A549 (cell line): ENCODE measurements at regions not wholly inside any gene's neighbourhood (a gene's known extent, or its start where the extent isn't known, plus 50 kb on each side); places are given as distances from the start of the nearest gene placed in this dataset.
"Not testable (repeated sequence)": the region's sequence is repeated elsewhere in the genome, so short reads cannot be mapped to it uniquely, and the experiment has no call there.

Experiments
- BHLHE40 ChIP-seq: IDR thresholded peaks from 2 replicates; pipeline ENCODE4 v1.6.1; 2012; ENCODE audit warnings: low read depth, low read length, inconsistent platforms
- CEBPB ChIP-seq, 2 experiments: fragments of >200 bp in 1 of 2; sonication (Bioruptor Twin) in 1 of 2; formaldehyde crosslinking in 1 of 2; IDR thresholded peaks; 2 replicates each; pipeline ENCODE4 v1.6.1; 2012 to 2016
- CTCF ChIP-seq: fragments of >200 bp; sonication (Bioruptor Twin); formaldehyde crosslinking; IDR thresholded peaks from 3 replicates; pipeline ENCODE4 v1.5.1; 2016
- ELK1 ChIP-seq: fragments of 150-350 bp; IDR thresholded peaks from 2 replicates; pipeline ENCODE4 v1.6.1; 2014; ENCODE audit warnings: low read depth, mild to moderate bottlenecking, low read length
- HDAC2 ChIP-seq: fragments of 200-600 bp; sonication (generic); IDR thresholded peaks from 2 replicates; pipeline ENCODE4 v1.6.1; 2016
- PBX3 ChIP-seq: IDR thresholded peaks from 2 replicates; pipeline ENCODE4 v1.6.1; 2012
- PHF8 ChIP-seq: fragments of 200-600 bp; sonication (generic); IDR thresholded peaks from 2 replicates; pipeline ENCODE4 v1.6.1; 2016; ENCODE audit warnings: low read depth, mild to moderate bottlenecking, antibody characterized with exemption, moderate library complexity, borderline replicate concordance
- POLR2A ChIP-seq: IDR thresholded peaks from 2 replicates; pipeline ENCODE4 v1.6.1; 2012; ENCODE audit warnings: mild to moderate bottlenecking, low read length
- RARB ChIP-seq: fragments of 250-450 bp; sonication (Bioruptor Pico); IDR thresholded peaks from 2 replicates; pipeline ENCODE4 v1.8.0; 2021; ENCODE audit warnings: mild to moderate bottlenecking, moderate library complexity
- SMC3 ChIP-seq: fragments of >200 bp; sonication (Bioruptor Twin); formaldehyde crosslinking; IDR thresholded peaks from 3 replicates; pipeline ENCODE4 v1.6.1; 2018; ENCODE audit warnings: inconsistent platforms
- TF ChIP-seq, protein P1 (sequence below): IDR thresholded peaks from 2 replicates; pipeline ENCODE4 v1.6.1; 2012
- TF ChIP-seq, protein P2 (sequence below): fragments of 200-600 bp; sonication (generic); IDR thresholded peaks from 2 replicates; pipeline ENCODE4 v1.6.1; 2016; ENCODE audit warnings: antibody characterized with exemption, mild to moderate bottlenecking, moderate library complexity

GRCh38 chr16:51977506-51977905 is 569.4 kb downstream of the TOX3 start:
- TF ChIP-seq, protein P1, sequence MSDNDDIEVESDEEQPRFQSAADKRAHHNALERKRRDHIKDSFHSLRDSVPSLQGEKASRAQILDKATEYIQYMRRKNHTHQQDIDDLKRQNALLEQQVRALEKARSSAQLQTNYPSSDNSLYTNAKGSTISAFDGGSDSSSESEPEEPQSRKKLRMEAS = not testable (repeated sequence)
- TF ChIP-seq CEBPB (IDR thresholded peaks at IDR 0.05); BHLHE40; CTCF; PBX3; RARB (CRISPR knock-in tag); HDAC2; SMC3; POLR2A; PHF8; ELK1: not testable (repeated sequence)
- TF ChIP-seq, protein P2, sequence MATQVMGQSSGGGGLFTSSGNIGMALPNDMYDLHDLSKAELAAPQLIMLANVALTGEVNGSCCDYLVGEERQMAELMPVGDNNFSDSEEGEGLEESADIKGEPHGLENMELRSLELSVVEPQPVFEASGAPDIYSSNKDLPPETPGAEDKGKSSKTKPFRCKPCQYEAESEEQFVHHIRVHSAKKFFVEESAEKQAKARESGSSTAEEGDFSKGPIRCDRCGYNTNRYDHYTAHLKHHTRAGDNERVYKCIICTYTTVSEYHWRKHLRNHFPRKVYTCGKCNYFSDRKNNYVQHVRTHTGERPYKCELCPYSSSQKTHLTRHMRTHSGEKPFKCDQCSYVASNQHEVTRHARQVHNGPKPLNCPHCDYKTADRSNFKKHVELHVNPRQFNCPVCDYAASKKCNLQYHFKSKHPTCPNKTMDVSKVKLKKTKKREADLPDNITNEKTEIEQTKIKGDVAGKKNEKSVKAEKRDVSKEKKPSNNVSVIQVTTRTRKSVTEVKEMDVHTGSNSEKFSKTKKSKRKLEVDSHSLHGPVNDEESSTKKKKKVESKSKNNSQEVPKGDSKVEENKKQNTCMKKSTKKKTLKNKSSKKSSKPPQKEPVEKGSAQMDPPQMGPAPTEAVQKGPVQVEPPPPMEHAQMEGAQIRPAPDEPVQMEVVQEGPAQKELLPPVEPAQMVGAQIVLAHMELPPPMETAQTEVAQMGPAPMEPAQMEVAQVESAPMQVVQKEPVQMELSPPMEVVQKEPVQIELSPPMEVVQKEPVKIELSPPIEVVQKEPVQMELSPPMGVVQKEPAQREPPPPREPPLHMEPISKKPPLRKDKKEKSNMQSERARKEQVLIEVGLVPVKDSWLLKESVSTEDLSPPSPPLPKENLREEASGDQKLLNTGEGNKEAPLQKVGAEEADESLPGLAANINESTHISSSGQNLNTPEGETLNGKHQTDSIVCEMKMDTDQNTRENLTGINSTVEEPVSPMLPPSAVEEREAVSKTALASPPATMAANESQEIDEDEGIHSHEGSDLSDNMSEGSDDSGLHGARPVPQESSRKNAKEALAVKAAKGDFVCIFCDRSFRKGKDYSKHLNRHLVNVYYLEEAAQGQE = not testable (repeated sequence)
